ENCODE measurements at regions not wholly inside any gene's neighbourhood (a gene's known extent, or its start where the extent isn't known, plus 50 kb on each side); places are given as distances from the start of the nearest gene placed in this dataset.

DNA sequence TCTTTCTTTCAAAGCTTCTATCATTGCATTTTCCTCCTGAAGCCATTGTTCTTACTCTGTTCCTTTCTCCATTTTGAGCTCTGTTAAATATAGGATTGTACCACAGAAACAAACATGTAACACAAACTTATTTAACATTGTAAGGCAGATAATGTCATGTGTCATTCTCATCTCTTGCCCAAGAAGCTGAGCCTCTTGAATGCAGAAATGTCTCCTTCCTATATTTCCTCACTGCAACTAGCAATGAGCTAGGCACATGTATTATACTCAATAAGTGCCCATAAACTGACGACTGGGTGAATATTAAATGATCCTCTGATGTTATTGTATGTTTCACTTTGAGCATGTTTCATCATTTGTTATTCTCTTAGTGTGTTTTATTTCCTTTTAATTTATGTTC is 56.7 kb upstream of the SLC7A11 start:
- in situ Hi-C loops (cut with MboI; ENCODE audit: low sequenced_read_pairs) = no loop called here
- no peak overlapping the region for H3K18ac ChIP-seq (ENCODE audit: low read depth, low read length)
- POLR2A ChIA-PET (ENCODE audit: unreplicated experiment) = no interaction called here

More for the DNA sequence above, 56.7 kb upstream of the SLC7A11 start:
- no peak overlapping the region for H2BK120ac ChIP-seq (ENCODE audit: low read depth, low read length)
- TF ChIP-seq RFX5 (IDR thresholded peaks at IDR 0.05; ENCODE audit: low read depth, low read length) (no peak), RCOR1 (IDR thresholded peaks at IDR 0.05; ENCODE audit: insufficient replicate concordance, low read length) (no peak), FOS (IDR thresholded peaks at IDR 0.05; ENCODE audit: low read depth, low read length) (no peak), RAD21 (IDR thresholded peaks at IDR 0.05; ENCODE audit: low read length) (no peak), CEBPB (IDR thresholded peaks at IDR 0.05; ENCODE audit: low read depth, low read length) (no peak), POLR2A (IDR thresholded peaks at IDR 0.05; ENCODE audit: low read depth, low read length) (no peak)
- TF ChIP-seq, protein P1, sequence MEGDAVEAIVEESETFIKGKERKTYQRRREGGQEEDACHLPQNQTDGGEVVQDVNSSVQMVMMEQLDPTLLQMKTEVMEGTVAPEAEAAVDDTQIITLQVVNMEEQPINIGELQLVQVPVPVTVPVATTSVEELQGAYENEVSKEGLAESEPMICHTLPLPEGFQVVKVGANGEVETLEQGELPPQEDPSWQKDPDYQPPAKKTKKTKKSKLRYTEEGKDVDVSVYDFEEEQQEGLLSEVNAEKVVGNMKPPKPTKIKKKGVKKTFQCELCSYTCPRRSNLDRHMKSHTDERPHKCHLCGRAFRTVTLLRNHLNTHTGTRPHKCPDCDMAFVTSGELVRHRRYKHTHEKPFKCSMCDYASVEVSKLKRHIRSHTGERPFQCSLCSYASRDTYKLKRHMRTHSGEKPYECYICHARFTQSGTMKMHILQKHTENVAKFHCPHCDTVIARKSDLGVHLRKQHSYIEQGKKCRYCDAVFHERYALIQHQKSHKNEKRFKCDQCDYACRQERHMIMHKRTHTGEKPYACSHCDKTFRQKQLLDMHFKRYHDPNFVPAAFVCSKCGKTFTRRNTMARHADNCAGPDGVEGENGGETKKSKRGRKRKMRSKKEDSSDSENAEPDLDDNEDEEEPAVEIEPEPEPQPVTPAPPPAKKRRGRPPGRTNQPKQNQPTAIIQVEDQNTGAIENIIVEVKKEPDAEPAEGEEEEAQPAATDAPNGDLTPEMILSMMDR (conservative IDR thresholded peaks at IDR 0.05; ENCODE audit: low read depth, low read length) = no peak
- TF ChIP-seq, protein P2, sequence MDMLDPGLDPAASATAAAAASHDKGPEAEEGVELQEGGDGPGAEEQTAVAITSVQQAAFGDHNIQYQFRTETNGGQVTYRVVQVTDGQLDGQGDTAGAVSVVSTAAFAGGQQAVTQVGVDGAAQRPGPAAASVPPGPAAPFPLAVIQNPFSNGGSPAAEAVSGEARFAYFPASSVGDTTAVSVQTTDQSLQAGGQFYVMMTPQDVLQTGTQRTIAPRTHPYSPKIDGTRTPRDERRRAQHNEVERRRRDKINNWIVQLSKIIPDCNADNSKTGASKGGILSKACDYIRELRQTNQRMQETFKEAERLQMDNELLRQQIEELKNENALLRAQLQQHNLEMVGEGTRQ (IDR thresholded peaks at IDR 0.05; ENCODE audit: low read depth, low read length) = no peak
- H3K79me1 ChIP-seq (ENCODE audit: low read depth in 1 of 2, low read length in 2 of 2) = no peaks in the 10 kb centered on the region
- intact Hi-C loops (cut with micrococcal nuclease) (no loop called here), dilution Hi-C loops (cut with HindIII; ENCODE audit: low sequenced_read_pairs, unreplicated experiment) (no loop called here)
- H2BK20ac ChIP-seq (ENCODE audit: low read depth, low read length) = no peak overlapping the region
- ATAC-seq (ENCODE audit: low read depth) (no peak), DNase-seq (no peak)
- no peaks in the 10 kb centered on the region for H3K9me1 ChIP-seq (ENCODE audit: insufficient read depth, low read length)
- H3K27ac ChIP-seq (ENCODE audit: insufficient read depth, low read length) = no peak overlapping the region
- H4K91ac ChIP-seq (ENCODE audit: insufficient read depth, low read depth, low read length) = no peak overlapping the region
- H3K4me2 ChIP-seq (ENCODE audit: low read depth, low read length) = no peak overlapping the region
- no peak overlapping the region for H4K5ac ChIP-seq (ENCODE audit: low read depth, low read length)
- no peaks in the 10 kb centered on the region for H4K20me1 ChIP-seq (ENCODE audit: insufficient read depth, low read length)
- H2AFZ ChIP-seq (replicated peaks; ENCODE audit: low read length, poor library complexity) = no peak overlapping the region
- no peak overlapping the region for H3K23ac ChIP-seq (ENCODE audit: low read depth, low read length)
- BruUV-seq (replicated peaks) = no TSS peak
- no peak overlapping the region for H2AK9ac ChIP-seq (replicated peaks; ENCODE audit: low read depth, low read length, poor library complexity)
- no peak overlapping the region for H3K14ac ChIP-seq (replicated peaks; ENCODE audit: low read depth, low read length)
- H4K8ac ChIP-seq (ENCODE audit: low read depth in 2 of 2, low read length in 2 of 2) = no peak overlapping the region
- no peak overlapping the region for H2AK5ac ChIP-seq (ENCODE audit: low read depth, low read length)
- H3K4me3 ChIP-seq (ENCODE audit: insufficient read depth, low read depth, low read length) = no peak overlapping the region
- H3K4me1 ChIP-seq (ENCODE audit: control insufficient read depth, insufficient read depth, low read length) = no peaks in the 10 kb centered on the region
- no CpG with 5 or more reads among the region's 1 CpG for WGBS, 2 experiments (ENCODE audit: extremely low coverage in 2 of 2, insufficient read length in 1 of 2)
- no peak overlapping the region for H3K56ac ChIP-seq (ENCODE audit: extremely low read depth, insufficient read depth, low read length)
- CTCF ChIA-PET = no interaction called here
- H2BK15ac ChIP-seq (ENCODE audit: low read depth, low read length) = no peak overlapping the region
- H3K27me3 ChIP-seq (ENCODE audit: control insufficient read depth, insufficient read depth, low read length) = no peaks in the 10 kb centered on the region
- H2BK5ac ChIP-seq (ENCODE audit: low read depth, low read length, poor library complexity, severe bottlenecking) = no peak overlapping the region
- H3K9ac ChIP-seq (ENCODE audit: low read depth, low read length) = no peak overlapping the region
- no peaks in the 10 kb centered on the region for H3K9me3 ChIP-seq (ENCODE audit: control insufficient read depth, insufficient read depth, low read length)
- no peaks in the 10 kb centered on the region for H3K36me3 ChIP-seq (ENCODE audit: control insufficient read depth, insufficient read depth, low read length)
- H3K4ac ChIP-seq (ENCODE audit: low read depth, low read length) = no peak overlapping the region
